HG03575 (cell line): ENCODE measurements at regions not wholly inside any gene's neighbourhood (a gene's known extent, or its start where the extent isn't known, plus 50 kb on each side); places are given as distances from the start of the nearest gene placed in this dataset.
"Not testable (repeated sequence)": the region's sequence is repeated elsewhere in the genome, so short reads cannot be mapped to it uniquely, and the experiment has no call there.

ENCODE experiments used
- ATAC-seq: cut with Tn5 transposase; IDR thresholded peaks from one replicate; pipeline ENCODE4 v1.9.1; 2021; ENCODE audit not compliant: unreplicated experiment, insufficient number of reproducible peaks, low FRiP score; ENCODE audit errors: extremely low read depth

DNA sequence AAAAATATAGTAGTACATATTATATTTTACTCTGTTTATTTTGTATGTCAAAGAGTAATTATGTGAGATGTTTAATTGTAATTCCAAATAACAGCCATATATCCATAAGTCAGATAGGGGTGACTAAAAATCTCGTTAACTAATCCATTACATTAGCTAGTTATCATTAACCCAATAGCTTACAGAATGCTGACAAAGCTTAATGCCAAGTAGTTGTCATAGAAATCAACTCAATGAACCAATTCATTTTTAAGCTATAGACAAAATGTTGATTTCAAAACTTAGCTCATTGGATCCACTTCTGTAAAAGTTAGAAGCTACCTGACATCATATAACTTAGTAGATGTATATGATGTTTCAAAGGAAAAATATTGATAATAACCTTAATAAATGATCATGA, 206.7 kb upstream of the SLITRK1 start:
- no peak for ATAC-seq

- no peak for ATAC-seq
These were observed 204.5 kb upstream of the SLITRK1 start for GRCh38 chr13:84086847-84087162.

DNA sequence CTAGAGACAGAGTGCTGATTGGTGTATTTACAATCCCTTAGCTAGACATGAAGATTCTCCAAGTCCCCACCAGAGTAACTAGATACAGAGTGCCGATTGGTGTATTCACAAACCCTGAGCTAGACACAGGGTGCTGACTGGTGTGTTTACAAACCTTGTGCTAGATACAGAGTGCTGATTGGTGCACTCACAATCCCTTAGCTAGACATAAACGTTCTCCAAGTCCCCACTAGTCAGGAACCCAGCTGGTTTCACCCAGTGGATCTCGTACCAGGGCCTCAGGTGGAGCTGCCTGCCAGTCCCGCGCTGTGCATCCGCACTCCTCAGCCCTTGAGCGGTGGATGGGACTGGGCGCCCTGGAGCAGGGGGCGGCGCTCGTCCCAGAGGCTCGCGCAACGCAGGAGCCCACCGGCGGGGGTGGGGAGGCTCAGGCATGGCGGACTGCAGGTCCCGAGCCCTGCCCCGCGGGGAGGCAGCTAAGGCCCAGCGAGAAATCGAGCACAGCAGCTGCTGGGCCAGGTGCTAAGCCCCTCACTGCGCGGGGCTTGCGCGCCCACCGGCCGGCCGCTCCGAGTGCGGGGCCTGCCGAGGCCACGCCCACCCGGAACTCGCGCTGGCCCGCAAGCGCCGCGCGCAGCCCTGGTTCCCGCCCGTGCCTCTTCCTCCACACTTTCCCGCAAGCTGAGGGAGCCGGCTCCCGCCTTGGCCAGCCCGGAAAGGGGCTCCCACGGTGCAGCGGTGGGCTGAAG, 204.0 kb upstream of the SLITRK1 start:
- not testable (repeated sequence) for ATAC-seq

- ATAC-seq = no peak
These were observed 200.2 kb upstream of the SLITRK1 start for GRCh38 chr13:84082462-84082861.

DNA sequence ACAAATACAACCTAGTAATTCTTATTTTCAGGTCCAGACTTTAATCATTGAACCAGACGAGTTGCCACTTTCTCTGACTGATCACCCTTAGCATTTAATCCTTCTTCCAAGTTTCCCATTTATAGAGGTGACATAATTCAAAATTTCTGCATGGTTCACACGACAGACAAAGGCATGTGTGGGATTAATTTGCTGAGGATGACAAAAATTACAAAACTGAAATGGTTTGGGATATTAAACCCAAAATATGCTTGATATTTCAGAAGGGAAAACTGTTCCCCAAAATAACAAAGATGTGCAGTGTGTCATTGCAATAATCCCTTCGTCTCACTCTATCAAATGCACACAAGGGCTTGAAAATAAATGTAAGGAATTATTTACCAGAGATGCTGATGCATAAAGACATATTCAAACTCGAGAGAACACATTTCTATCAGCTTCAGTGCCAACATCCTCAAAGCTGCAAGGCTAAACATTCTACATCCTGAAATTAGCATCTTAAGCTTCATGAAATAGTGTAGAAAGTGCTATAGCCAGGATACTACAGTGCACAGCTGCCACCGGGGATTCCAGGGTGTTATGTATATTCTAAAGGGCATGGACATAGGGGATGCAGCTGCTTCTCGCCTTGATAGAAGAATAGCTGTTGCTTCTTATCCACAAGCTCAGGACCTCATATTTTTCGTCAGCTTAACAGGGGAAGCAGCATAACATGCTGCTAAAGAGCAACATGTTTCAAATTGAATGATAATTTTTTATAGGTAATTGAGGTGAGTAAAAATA, 198.7 kb upstream of the SLITRK1 start:
- ATAC-seq = no peak

DNA sequence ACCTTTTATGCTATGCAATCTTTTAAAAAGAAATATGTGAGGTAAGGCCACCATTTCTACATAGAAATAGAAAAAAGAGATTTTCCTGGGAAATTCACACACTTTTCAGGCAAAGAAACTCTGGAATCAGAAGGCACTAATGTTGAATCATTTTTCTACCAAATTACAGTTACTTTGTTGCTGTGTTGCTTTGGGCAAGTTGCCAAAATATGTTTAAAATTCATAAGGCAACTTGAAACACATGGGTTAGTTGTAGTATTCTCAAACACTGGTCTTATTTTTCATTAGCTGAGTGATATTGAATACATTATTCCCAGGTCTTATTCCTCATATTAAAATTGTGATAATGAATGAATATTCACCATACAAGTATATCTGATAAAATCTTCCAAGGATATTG, 195.0 kb upstream of the SLITRK1 start:
- ATAC-seq = no peak

GRCh38 chr13:84076280-84076679, 194.0 kb upstream of the SLITRK1 start:
- no peak for ATAC-seq

DNA sequence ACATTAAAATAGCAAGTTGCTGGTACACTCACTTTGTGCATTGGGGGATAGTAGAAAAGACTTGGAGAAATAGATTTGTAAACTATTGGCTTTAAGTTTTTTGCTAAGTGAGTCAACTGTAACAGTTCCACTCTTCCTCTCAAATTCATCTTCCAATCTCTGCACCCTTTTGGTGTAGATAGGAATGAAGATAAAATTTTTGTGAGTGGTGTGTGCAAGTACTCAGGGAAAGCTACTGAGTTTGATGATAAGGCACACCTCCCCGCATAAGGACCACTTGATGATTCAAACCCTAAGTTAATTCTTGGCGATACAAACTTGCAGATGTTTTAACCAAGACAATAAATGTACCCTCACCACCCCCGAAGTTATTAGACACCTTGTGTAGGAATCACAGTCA, 168.3 kb upstream of the SLITRK1 start:
- no peak for ATAC-seq

DNA sequence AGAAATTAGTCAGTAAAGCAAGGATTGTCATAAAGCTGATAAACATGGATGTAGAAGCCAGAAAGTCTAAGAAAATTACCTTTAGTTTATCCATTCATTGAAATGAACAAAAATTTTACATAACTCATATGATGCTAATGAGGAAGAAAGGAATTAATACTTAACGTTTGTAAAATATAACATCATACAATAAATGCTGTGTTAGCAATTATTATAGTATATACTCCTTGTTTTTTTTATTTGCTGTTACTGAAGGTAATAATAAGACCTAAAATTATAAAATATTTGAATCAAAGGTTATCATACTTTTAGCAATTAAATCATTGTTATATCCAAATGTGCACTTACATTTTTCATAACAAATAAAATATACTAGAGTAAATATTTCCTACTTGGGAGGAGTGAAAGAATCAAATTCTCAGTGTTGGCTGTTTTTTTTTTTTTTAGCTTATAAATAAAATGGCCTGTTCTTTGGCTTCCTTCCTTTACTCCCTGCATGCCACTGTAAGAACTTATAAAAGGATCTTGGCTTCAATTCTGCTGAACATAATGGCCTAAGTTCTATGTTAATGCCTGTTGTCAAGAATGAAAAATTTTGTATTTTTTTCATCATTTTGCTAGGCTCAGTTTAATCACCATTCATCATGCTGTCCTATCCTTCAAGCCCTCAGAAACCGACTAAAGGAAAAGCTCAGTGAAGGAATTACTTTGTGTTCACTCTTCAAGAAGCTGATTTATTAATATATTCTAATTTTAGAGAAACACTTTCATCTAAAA, 167.4 kb upstream of the SLITRK1 start:
- no peak for ATAC-seq

DNA sequence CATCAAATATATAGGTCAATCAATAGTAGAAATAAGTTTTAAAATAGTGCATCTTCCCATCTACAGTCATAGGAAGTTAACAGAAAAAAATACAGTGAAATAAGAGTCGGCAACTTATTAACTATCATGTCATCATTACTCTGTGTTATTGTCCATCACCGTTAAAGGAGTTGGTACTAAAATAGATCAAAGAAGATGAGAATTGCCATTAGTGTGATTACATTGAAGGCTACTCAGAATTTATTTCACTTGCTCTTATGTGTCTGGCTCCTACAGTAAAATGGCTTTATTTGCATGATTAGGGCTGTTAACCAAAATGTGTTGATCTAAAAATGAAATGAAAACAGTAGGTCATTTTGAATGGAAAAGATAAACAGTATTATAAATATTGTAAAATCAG, 162.5 kb upstream of the SLITRK1 start:
- ATAC-seq = no peak

- ATAC-seq = no peak
These were observed 155.7 kb upstream of the SLITRK1 start for GRCh38 chr13:84038001-84038400.

GRCh38 chr13:84032116-84032515, 149.8 kb upstream of the SLITRK1 start:
- ATAC-seq = no peak

- no peak for ATAC-seq
These were observed 148.8 kb upstream of the SLITRK1 start for GRCh38 chr13:84031120-84031519.

DNA sequence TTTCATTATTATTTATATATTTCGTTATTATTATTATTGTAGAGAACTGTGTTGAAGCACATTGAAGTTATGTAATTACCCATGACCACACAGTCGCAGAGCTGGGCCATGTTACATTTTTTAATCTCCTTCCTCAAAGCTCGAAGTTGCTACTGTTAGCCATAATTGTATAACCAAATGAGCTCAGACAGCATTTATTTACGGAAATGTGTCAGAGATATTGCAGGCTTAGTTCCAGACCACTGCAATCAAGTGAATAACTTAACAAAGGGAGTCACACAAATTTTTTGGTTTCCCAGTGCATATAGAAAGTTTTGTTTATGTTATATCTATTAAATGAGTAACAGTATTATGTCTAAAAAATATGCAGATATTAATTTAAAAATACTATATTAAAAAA, 147.1 kb upstream of the SLITRK1 start:
- no peak for ATAC-seq

DNA sequence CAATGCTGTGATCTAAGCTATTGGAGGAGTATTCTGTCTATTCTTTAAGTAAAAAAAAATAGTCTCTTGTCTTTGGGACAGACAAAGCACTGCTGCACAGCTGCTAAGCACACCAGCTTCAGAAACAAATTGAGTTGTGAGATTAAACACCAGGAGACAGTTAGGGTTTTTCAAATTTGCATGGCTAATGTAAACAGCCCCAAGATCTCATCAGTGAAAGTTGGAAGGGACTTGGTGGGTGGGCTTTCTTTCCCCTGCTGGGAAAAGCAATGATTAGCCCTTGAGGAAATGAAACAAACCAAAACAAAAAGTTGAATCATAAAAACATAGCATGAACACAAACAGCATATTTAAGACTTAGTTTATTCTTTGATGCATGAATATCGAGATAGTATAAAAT, 143.6 kb upstream of the SLITRK1 start:
- no peak for ATAC-seq

DNA sequence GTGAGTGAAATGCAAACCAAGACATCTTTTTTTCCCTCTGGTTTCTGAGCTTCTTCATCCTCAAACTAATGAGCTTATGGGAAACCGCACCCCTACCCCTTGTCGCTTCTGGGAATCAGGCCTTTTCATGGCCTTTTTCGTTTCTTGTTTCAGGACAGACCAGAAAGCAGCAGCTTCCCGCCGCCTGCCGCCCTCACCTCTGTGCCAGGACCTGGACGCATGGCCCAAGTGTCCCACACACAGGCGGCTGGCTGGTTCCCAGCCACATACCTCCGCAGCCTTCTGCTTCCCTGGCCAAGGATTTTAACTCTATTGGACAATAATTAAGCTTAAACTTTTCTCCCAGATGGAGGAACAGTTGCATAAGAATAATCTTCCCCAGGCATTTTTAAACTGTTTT, 114.1 kb upstream of the SLITRK1 start:
- no peak for ATAC-seq

DNA sequence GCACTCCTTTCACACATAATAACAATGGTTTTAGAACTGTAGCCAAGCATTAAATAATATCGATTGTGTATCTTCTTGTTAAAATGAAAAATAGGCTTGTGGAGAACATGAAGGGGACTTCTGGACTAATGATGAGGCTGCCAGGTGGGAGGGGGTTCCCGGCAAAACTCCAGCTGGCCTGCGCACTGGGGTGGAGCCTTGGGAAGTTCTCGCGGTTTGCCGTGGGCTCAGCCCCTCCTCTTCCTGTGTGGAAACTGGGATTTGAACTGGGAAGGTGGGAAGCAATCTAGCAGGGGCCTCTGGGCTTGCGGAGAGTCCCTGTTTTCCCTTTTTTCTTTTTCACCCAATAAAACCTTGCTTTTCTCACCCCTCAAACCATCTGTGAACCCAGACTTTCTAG, 113.7 kb upstream of the SLITRK1 start:
- ATAC-seq = no peak

GRCh38 chr13:83992566-83993358, 110.5 kb upstream of the SLITRK1 start:
- no peak for ATAC-seq

GRCh38 chr13:83987394-83987793, 105.1 kb upstream of the SLITRK1 start:
- no peak for ATAC-seq
